ENCODE measurements at regions not wholly inside any gene's neighbourhood (a gene's known extent, or its start where the extent isn't known, plus 50 kb on each side); places are given as distances from the start of the nearest gene placed in this dataset.
A peak's percentile ranks its signal among the peaks of the same experiment; 100 is the strongest.

GRCh38 chr16:51464996-51465395 is 313.9 kb upstream of the SALL1 start:
- peak; percentile 24 for DNase-seq (ENCODE audit: low read depth)

DNA sequence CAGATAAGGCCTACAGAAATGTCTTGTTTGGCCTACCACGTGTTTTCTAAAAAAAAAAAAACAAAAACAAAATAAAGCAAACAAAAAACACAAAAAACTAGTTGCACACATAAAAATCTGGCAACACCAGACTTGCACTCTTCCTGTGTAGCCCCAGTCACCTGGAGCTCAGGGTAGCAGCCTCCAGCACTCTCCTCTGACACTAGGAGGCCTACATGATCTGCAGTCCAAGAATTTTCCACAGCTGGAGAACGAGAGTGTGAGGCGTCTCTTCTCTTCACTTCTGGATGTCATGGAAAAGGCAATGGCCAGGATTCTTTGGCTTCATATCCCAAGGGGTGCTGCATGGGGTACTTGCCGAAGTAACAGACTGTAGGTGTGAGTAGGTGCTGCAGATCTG is 310.2 kb upstream of the SALL1 start:
- no peak for DNase-seq (ENCODE audit: low read depth)

GRCh38 chr16:51458356-51459140 is 307.5 kb upstream of the SALL1 start:
- DNase-seq (ENCODE audit: low read depth): no peak

GRCh38 chr16:51457775-51458174 is 306.7 kb upstream of the SALL1 start:
- DNase-seq (ENCODE audit: low read depth): no peak

GRCh38 chr16:51455398-51455797 is 304.3 kb upstream of the SALL1 start:
- no peak for DNase-seq (ENCODE audit: low read depth)

DNA sequence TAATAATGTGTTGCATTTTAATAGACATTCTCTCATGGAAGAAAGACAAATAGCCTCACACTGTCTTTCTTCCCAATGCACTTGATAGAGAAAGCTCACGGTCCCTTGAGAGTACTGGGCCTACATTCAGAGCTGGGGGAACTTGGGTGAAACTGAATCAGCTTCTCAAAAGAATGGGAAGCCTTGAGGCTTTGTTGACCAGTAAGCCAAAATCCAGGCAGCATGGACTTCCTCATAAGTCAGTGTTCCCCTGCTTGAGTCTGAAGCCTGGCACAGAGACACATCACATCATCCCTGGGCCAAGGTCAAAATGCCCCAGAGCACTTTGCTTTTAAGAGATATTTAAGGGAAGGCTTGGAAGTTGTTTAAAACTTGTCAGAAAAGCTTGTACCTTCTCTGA is 302.2 kb upstream of the SALL1 start:
- DNase-seq (ENCODE audit: low read depth): no peak

- DNase-seq (ENCODE audit: low read depth): no peak
These were observed 299.8 kb upstream of the SALL1 start for GRCh38 chr16:51450909-51451308.

- no peak for DNase-seq (ENCODE audit: low read depth)
These were observed 299.3 kb upstream of the SALL1 start for GRCh38 chr16:51450376-51450775.

GRCh38 chr16:51449441-51449840 is 298.4 kb upstream of the SALL1 start:
- no peak for DNase-seq (ENCODE audit: low read depth)

DNA sequence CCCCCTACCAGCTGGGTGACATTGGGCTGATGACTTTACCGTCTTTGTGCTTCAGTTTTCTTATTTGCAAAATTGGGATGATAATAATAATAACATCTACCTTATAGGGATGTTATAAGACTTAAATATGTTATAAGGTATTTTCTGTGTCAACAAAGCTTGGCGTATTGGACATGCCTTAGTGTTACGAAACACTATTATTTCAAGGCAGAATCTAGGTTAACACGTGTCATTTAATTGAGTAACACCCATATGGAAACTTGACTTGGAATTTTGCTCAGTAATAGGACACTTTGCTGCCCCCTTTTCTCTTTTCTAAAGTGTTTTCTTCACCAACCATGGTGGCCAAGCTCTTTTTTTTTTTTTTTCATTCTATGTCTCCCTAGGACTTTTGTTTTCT is 294.2 kb upstream of the SALL1 start:
- no peak for DNase-seq (ENCODE audit: low read depth)

DNA sequence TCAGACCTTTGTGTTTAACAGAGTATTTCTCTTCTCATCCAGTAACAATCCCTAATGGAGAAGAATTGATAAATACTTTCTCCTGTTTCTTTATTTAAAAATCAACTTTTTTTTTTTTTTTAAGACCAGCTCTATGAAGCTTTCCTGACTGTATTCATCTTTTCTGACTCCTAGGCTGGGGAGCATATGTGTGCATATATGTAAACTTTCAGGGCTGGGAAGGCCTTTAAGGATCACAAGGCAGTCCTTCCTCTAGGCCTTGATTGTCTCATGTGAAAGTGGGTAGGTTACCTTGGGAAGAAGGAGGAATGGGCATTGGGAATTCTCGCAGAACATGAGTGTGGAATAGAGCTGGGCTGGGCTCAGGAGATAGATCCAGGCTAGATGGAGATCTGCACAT is 292.9 kb upstream of the SALL1 start:
- DNase-seq (ENCODE audit: low read depth): no peak

DNA sequence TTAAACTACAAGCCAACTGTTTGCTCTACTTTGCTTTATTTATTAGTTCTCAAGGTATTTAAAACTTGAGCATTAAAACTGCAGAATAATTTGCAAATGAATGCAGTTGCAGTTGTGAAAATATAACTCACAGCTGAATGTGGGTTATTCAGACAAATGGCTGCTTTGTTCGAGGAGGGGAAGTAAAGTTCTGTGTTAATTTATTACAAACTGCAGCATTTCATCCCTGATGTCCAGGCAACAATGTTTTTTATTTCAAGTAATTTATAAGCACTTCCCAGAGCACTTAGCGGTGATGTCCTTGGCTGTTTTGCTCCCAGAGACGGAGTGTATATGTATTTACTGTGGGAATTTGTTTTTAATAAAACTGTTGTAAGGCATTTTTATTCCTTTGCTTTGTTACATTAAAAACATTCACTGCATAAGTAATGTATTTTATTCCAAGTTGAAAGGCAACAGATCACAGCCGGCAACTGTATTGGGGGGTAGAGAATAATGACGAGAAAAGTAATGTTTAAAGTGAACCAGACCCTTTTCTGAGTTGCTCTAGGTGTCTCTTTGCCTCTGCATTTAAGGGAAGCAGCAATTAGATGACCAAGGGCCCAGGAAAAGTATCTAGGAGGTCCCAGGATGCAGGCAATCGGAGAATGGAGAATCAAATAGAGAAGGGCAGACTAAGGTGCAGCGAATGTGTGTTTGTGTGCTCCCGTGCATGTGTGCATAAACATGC is 291.2 kb upstream of the SALL1 start:
- no peak for DNase-seq (ENCODE audit: low read depth)

- no peak for DNase-seq (ENCODE audit: low read depth)
These were observed 289.2 kb upstream of the SALL1 start for GRCh38 chr16:51440131-51440889.

DNA sequence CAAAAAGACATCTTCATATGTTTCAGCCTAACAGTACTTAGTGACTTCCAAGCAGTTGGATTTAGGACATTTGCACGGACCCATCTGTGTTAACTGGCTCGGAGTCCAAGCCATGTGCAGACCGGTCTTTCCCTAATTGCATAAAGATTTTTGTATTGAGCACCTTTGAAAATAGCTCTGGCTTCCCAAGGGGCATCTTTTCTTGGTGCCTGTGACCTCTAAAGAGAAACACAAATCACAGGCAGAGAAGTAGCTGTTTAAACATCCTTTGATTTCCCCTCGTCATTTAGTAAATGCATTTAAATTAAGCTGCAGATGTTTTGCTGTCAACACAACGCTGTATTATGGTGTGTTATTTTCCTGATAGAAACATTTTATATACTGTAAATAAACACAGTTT is 288.2 kb upstream of the SALL1 start:
- DNase-seq (ENCODE audit: low read depth): no peak

DNA sequence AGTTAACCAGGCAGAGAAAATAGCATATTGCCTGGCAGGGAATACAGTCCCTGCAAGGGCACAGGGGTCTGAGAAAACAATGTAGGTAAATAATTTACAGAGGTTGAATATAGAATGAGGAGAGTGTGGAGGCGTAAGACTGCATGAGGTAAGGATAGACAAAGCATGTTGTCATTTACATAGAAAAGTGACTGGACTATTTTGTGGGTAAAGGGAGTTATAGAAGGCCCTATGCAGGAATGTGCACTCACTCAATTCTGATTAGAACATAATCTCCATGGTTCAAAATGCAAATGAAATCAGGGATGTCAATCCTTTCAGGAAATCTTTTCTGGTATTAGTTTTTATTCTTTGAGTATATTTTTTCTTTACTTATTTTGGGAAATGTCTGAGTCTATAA is 285.7 kb upstream of the SALL1 start:
- DNase-seq (ENCODE audit: low read depth): no peak

DNA sequence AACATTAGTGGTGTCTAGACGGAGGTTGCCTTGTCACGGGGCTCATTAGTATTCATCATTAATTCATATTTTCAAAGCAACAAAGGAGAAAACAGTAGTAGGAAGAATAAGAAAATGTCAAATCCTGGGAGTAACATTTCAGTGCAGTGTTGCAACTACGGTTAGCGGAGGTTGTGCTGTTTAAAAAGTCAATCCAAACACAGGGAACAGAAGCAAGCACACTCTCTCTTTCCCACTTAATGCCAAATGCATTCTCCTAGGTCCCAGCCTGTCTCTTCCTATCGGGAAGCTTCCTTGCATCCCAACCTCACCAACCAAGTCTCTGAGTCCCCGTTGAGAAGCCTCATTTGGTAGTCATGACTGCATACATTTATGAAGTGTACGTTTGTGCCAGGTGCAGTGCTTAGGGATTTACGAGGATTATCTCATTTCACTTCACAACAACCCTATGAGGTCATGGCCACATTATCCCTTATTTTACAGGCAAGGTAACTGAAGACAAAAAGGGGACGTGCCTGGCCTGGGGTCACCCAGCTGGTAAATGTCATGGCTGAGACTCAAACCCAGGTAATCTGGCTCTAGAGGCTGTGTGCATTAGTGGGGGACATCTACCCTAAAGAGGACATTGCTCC is 283.6 kb upstream of the SALL1 start:
- no peak for DNase-seq (ENCODE audit: low read depth)

GRCh38 chr16:51433599-51433998 is 282.5 kb upstream of the SALL1 start:
- DNase-seq (ENCODE audit: low read depth): no peak

DNA sequence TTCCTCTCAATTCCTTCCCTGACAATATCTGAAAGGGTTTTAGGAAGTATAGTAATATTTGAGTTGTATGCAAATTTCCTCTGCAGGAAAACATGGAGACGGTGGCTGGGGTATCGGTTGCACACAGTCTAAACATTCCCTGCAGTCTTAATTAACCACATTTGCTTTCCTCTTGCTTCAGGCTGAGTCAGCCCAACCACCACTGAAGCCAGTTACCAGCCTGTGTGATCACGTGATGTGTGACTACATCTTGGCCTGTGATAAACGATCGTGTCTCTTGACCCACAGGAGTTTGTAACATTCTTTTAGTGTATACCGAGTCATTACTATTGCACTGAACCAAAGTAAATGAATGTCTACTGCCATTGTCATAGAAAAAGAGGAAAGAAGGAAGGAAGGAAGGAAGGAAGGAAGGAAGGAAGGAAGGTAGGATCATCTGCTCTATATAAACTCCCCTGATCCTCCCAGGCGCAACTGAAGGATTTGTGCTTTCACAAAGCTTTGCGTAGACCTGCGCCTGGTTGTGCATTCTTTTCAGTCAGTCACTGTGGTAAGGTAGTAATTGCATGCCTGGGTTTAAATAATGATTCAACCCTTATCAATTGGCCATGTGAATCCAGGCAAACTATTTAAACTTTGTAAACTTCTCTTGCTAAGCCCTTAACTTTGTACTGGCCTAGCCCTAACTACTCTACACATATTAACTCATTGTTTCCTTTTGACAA is 280.6 kb upstream of the SALL1 start:
- DNase-seq (ENCODE audit: low read depth): peak; percentile 99

GRCh38 chr16:51430716-51431369 is 279.8 kb upstream of the SALL1 start:
- DNase-seq (ENCODE audit: low read depth): no peak

- no peak for DNase-seq (ENCODE audit: low read depth)
These were observed 278.0 kb upstream of the SALL1 start for GRCh38 chr16:51429041-51429440.

- DNase-seq (ENCODE audit: low read depth): no peak
These were observed 276.0 kb upstream of the SALL1 start for GRCh38 chr16:51427085-51427484.

Measured in iris pigment epithelial cell (primary cell).